ENCODE measurements at regions not wholly inside any gene's neighbourhood (a gene's known extent, or its start where the extent isn't known, plus 50 kb on each side); places are given as distances from the start of the nearest gene placed in this dataset.

GRCh38 chr5:153880106-153880505, 158.6 kb downstream of the FAM114A2 start:
- TF ChIP-seq POLR2A (IDR thresholded peaks at IDR 0.05) (no peak), CTCF (IDR thresholded peaks at IDR 0.05) (no peak)

Data from body of pancreas (tissue), 4 donors.